Activated B cell treated with CpG ODN at 0.5 μM for 24 hours (primary cell): ENCODE measurements at regions not wholly inside any gene's neighbourhood (a gene's known extent, or its start where the extent isn't known, plus 50 kb on each side); places are given as distances from the start of the nearest gene placed in this dataset.

ENCODE experiments used
- ATAC-seq: fragments of 200-7000 bp; cut with Tn5 transposase; one replicate; pipeline ENCODE4 v1.10.0; 2021; ENCODE audit warnings: low read depth, mild to moderate bottlenecking, moderate library complexity
- CTCF ChIA-PET: fragments of 350-600 bp; sonication (Branson Sonifier 250); formaldehyde crosslinking; loops from one replicate; lab custom pipeline; 2021; ENCODE audit warnings: antibody characterized with exemption; lab: Charles Lee
- POLR2A ChIA-PET: fragments of 350-600 bp; sonication (Branson Sonifier 250); formaldehyde crosslinking; loops from one replicate; lab custom pipeline; 2021; ENCODE audit warnings: antibody characterized with exemption; lab: Charles Lee
- DNase-seq: peaks from one replicate; pipeline ENCODE4 v3.0.0; 2022
- H3K27ac Mint-ChIP-seq: one replicate; pipeline ENCODE4 v1.8.0; 2020; ENCODE audit warnings: mixed read lengths
- H3K27me3 Mint-ChIP-seq: one replicate; pipeline ENCODE4 v1.8.0; 2021; ENCODE audit warnings: mixed read lengths
- H3K36me3 Mint-ChIP-seq: one replicate; pipeline ENCODE4 v1.8.0; 2021; ENCODE audit warnings: low read depth, mixed read lengths
- H3K4me1 Mint-ChIP-seq: one replicate; pipeline ENCODE4 v1.8.0; 2021; ENCODE audit warnings: mixed read lengths
- H3K4me3 Mint-ChIP-seq: one replicate; pipeline ENCODE4 v1.8.0; 2020; ENCODE audit warnings: mild to moderate bottlenecking, mixed read lengths
- H3K9me3 Mint-ChIP-seq: one replicate; pipeline ENCODE4 v1.8.0; 2020; ENCODE audit warnings: mixed read lengths
- CTCF ChIP-seq: fragments of 200-600 bp; IDR thresholded peaks from one replicate; pipeline ENCODE4 v1.8.0; 2022; ENCODE audit warnings: antibody characterized with exemption, mild to moderate bottlenecking
- intact Hi-C: fragments of 100-400 bp; cut with micrococcal nuclease; formaldehyde crosslinking; loops from one replicate; pipeline ENCODE4 v1.15.1; 2024

- H3K9me3 Mint-ChIP-seq = peaks cover 5% of the 10 kb centered on the region
Measured at GRCh38 chr9:73889023-73889422, 608.1 kb upstream of the RORB start.

GRCh38 chr9:73890685-73891277 lies 606.4 kb upstream of the RORB start:
- no peak for TF ChIP-seq CTCF
- ATAC-seq (no peak), DNase-seq (no peak)
- Mint-ChIP-seq H3K36me3 (no peaks in the 10 kb centered on the region), H3K9me3 (no peaks in the 10 kb centered on the region), H3K27ac (no peak overlapping the region), H3K27me3 (no peaks in the 10 kb centered on the region), H3K4me1 (no peaks in the 10 kb centered on the region), H3K4me3 (no peak overlapping the region)
- intact Hi-C loops = no loop called here
- ChIA-PET POLR2A (no interaction called here), CTCF (no interaction called here)

More at GRCh38 chr9:73889023-73889422, 608.1 kb upstream of the RORB start:
- CTCF ChIA-PET = no interaction called here
- H3K27ac Mint-ChIP-seq = no peak overlapping the region
- intact Hi-C loops = no loop called here
- POLR2A ChIA-PET = no interaction called here
- H3K27me3 Mint-ChIP-seq = no peaks in the 10 kb centered on the region
- TF ChIP-seq CTCF = no peak
- ATAC-seq = no peak
- H3K4me3 Mint-ChIP-seq = no peak overlapping the region
- DNase-seq = no peak
- H3K36me3 Mint-ChIP-seq = no peaks in the 10 kb centered on the region
- H3K4me1 Mint-ChIP-seq = no peaks in the 10 kb centered on the region

GRCh38 chr9:73892335-73892734 lies 604.8 kb upstream of the RORB start:
- no peak for TF ChIP-seq CTCF
- Mint-ChIP-seq H3K4me1 (no peaks in the 10 kb centered on the region), H3K27me3 (no peaks in the 10 kb centered on the region), H3K4me3 (no peak overlapping the region), H3K27ac (no peak overlapping the region), H3K9me3 (peaks cover 2% of the 10 kb centered on the region), H3K36me3 (no peaks in the 10 kb centered on the region)
- DNase-seq (no peak), ATAC-seq (no peak)
- POLR2A ChIA-PET = no interaction called here
- CTCF ChIA-PET = no interaction called here
- intact Hi-C loops = no loop called here

- DNase-seq (no peak), ATAC-seq (no peak)
- POLR2A ChIA-PET = no interaction called here
- no peak for TF ChIP-seq CTCF
- CTCF ChIA-PET = no interaction called here
- Mint-ChIP-seq H3K9me3 (peaks cover 8% of the 10 kb centered on the region), H3K4me1 (no peaks in the 10 kb centered on the region), H3K36me3 (no peaks in the 10 kb centered on the region), H3K27ac (no peak overlapping the region), H3K4me3 (no peak overlapping the region), H3K27me3 (no peaks in the 10 kb centered on the region)
- intact Hi-C loops = no loop called here
Measured at GRCh38 chr9:73893230-73893629, 603.9 kb upstream of the RORB start.

- TF ChIP-seq CTCF = no peak
Measured at GRCh38 chr9:73896061-73896460, 601.1 kb upstream of the RORB start.

More at GRCh38 chr9:73896061-73896460, 601.1 kb upstream of the RORB start:
- ATAC-seq = no peak
- Mint-ChIP-seq H3K4me3 (no peak overlapping the region), H3K36me3 (no peaks in the 10 kb centered on the region), H3K4me1 (no peaks in the 10 kb centered on the region), H3K27ac (no peak overlapping the region), H3K9me3 (peaks cover 9% of the 10 kb centered on the region), H3K27me3 (no peaks in the 10 kb centered on the region)
- intact Hi-C loops = no loop called here
- no peak for DNase-seq
- POLR2A ChIA-PET = no interaction called here
- CTCF ChIA-PET = no interaction called here
